Amniotic stem cell (primary cell): ENCODE measurements at regions not wholly inside any gene's neighbourhood (a gene's known extent, or its start where the extent isn't known, plus 50 kb on each side); places are given as distances from the start of the nearest gene placed in this dataset.
A peak's percentile ranks its signal among the peaks of the same experiment; 100 is the strongest.
"Not testable (repeated sequence)": the region's sequence is repeated elsewhere in the genome, so short reads cannot be mapped to it uniquely, and the experiment has no call there.

ENCODE experiments used
- DNase-seq: peaks from one replicate; lab custom pipeline; 2025; lab: John Stamatoyannopoulos, UW

- not testable (repeated sequence) for DNase-seq
Observed at GRCh38 chr6:57708061-57708460, 390.6 kb downstream of the PRIM2 start.

- DNase-seq = not testable (repeated sequence)
Observed at GRCh38 chr6:57722546-57722945, 405.1 kb downstream of the PRIM2 start.

- not testable (repeated sequence) for DNase-seq
Observed at GRCh38 chr6:57723815-57724401, 406.5 kb downstream of the PRIM2 start.

- not testable (repeated sequence) for DNase-seq
Observed at GRCh38 chr6:57729407-57729806, 412.0 kb downstream of the PRIM2 start.

GRCh38 chr6:57730726-57731125, 413.3 kb downstream of the PRIM2 start:
- DNase-seq = not testable (repeated sequence)

GRCh38 chr6:57747716-57748115, 430.3 kb downstream of the PRIM2 start:
- DNase-seq = not testable (repeated sequence)

GRCh38 chr6:57759850-57760249, 442.4 kb downstream of the PRIM2 start:
- DNase-seq = not testable (repeated sequence)

GRCh38 chr6:57792720-57793397, 475.4 kb downstream of the PRIM2 start:
- not testable (repeated sequence) for DNase-seq

- DNase-seq = not testable (repeated sequence)
Observed at GRCh38 chr6:57793398-57793762, 475.9 kb downstream of the PRIM2 start.

GRCh38 chr6:57799703-57800479, 482.5 kb downstream of the PRIM2 start:
- DNase-seq = peak; percentile 12

GRCh38 chr6:57808581-57808980, 491.2 kb downstream of the PRIM2 start:
- DNase-seq = not testable (repeated sequence)

- DNase-seq = not testable (repeated sequence)
Observed at GRCh38 chr6:57809454-57809853, 492.0 kb downstream of the PRIM2 start.

GRCh38 chr6:57813271-57814075, 496.0 kb downstream of the PRIM2 start:
- not testable (repeated sequence) for DNase-seq

GRCh38 chr6:57815826-57816225, 498.4 kb downstream of the PRIM2 start:
- DNase-seq = not testable (repeated sequence)

GRCh38 chr6:57821325-57821724, 503.9 kb downstream of the PRIM2 start:
- not testable (repeated sequence) for DNase-seq

GRCh38 chr6:57822448-57822847, 505.0 kb downstream of the PRIM2 start:
- DNase-seq = not testable (repeated sequence)

- no peak for DNase-seq
Observed at GRCh38 chr6:57822896-57823358, 505.5 kb downstream of the PRIM2 start.

GRCh38 chr6:57837622-57838209, 520.3 kb downstream of the PRIM2 start:
- DNase-seq = not testable (repeated sequence)

GRCh38 chr6:57841551-57841950, 524.1 kb downstream of the PRIM2 start:
- not testable (repeated sequence) for DNase-seq

GRCh38 chr6:57853745-57854407, 536.4 kb downstream of the PRIM2 start:
- not testable (repeated sequence) for DNase-seq
